ENCODE measurements at regions not wholly inside any gene's neighbourhood (a gene's known extent, or its start where the extent isn't known, plus 50 kb on each side); places are given as distances from the start of the nearest gene placed in this dataset.

- no peak for DNase-seq
- no peak overlapping the region for H3K4me3 ChIP-seq
- H3K4me1 ChIP-seq: no peaks in the 10 kb centered on the region
- TF ChIP-seq, protein P1, sequence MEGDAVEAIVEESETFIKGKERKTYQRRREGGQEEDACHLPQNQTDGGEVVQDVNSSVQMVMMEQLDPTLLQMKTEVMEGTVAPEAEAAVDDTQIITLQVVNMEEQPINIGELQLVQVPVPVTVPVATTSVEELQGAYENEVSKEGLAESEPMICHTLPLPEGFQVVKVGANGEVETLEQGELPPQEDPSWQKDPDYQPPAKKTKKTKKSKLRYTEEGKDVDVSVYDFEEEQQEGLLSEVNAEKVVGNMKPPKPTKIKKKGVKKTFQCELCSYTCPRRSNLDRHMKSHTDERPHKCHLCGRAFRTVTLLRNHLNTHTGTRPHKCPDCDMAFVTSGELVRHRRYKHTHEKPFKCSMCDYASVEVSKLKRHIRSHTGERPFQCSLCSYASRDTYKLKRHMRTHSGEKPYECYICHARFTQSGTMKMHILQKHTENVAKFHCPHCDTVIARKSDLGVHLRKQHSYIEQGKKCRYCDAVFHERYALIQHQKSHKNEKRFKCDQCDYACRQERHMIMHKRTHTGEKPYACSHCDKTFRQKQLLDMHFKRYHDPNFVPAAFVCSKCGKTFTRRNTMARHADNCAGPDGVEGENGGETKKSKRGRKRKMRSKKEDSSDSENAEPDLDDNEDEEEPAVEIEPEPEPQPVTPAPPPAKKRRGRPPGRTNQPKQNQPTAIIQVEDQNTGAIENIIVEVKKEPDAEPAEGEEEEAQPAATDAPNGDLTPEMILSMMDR (IDR thresholded peaks at IDR 0.05): no peak
- H3K27ac ChIP-seq: no peak overlapping the region
- no peaks in the 10 kb centered on the region for H3K27me3 ChIP-seq
- intact Hi-C loops (cut with DNase I; ENCODE audit: low total_unique reads): no loop called here
- no peaks in the 10 kb centered on the region for H3K36me3 ChIP-seq
- no peaks in the 10 kb centered on the region for H3K9me3 ChIP-seq
Measured at GRCh38 chr4:62913065-62913464, 1496.2 kb downstream of the TECRL start.

- DNase-seq: no peak
- H3K4me3 ChIP-seq: no peak overlapping the region
- intact Hi-C loops (cut with DNase I; ENCODE audit: low total_unique reads): no loop called here
- no peaks in the 10 kb centered on the region for H3K36me3 ChIP-seq
- TF ChIP-seq, protein P1 (IDR thresholded peaks at IDR 0.05): no peak
- no peaks in the 10 kb centered on the region for H3K4me1 ChIP-seq
- no peaks in the 10 kb centered on the region for H3K27me3 ChIP-seq
- no peaks in the 10 kb centered on the region for H3K9me3 ChIP-seq
- H3K27ac ChIP-seq: no peak overlapping the region
Measured at GRCh38 chr4:62912531-62912930, 1496.7 kb downstream of the TECRL start.

GRCh38 chr4:62909238-62909637, 1500.0 kb downstream of the TECRL start:
- no peaks in the 10 kb centered on the region for H3K9me3 ChIP-seq
- TF ChIP-seq, protein P1 (IDR thresholded peaks at IDR 0.05): no peak
- no peak overlapping the region for H3K27ac ChIP-seq
- intact Hi-C loops (cut with DNase I; ENCODE audit: low total_unique reads): no loop called here
- H3K27me3 ChIP-seq: no peaks in the 10 kb centered on the region
- H3K4me1 ChIP-seq: no peaks in the 10 kb centered on the region
- H3K4me3 ChIP-seq: no peak overlapping the region
- H3K36me3 ChIP-seq: no peaks in the 10 kb centered on the region
- DNase-seq: no peak

- no peaks in the 10 kb centered on the region for H3K27me3 ChIP-seq
- intact Hi-C loops (cut with DNase I; ENCODE audit: low total_unique reads): no loop called here
- H3K4me3 ChIP-seq: no peak overlapping the region
- H3K4me1 ChIP-seq: no peaks in the 10 kb centered on the region
- no peak overlapping the region for H3K27ac ChIP-seq
- H3K9me3 ChIP-seq: peaks cover 0 to 8% (median 0%) of the 10 kb centered on the region in 3 donors
- no peaks in the 10 kb centered on the region for H3K36me3 ChIP-seq
- TF ChIP-seq, protein P1 (IDR thresholded peaks at IDR 0.05): no peak
- no peak for DNase-seq
Measured at GRCh38 chr4:62901101-62901500, 1508.1 kb downstream of the TECRL start.

GRCh38 chr4:62899646-62900364, 1509.4 kb downstream of the TECRL start:
- TF ChIP-seq, protein P1 (IDR thresholded peaks at IDR 0.05): no peak
- Histone ChIP-seq H3K4me3 (no peak overlapping the region), H3K4me1 (no peaks in the 10 kb centered on the region), H3K36me3 (no peaks in the 10 kb centered on the region), H3K27ac (no peak overlapping the region), H3K9me3 (peaks cover 0 to 8% (median 0%) of the 10 kb centered on the region in 3 donors), H3K27me3 (no peaks in the 10 kb centered on the region)
- intact Hi-C loops (cut with DNase I; ENCODE audit: low total_unique reads): no loop called here
- DNase-seq: no peak

Data from tibial artery (tissue), 4 donors.